ENCODE measurements at regions not wholly inside any gene's neighbourhood (a gene's known extent, or its start where the extent isn't known, plus 50 kb on each side); places are given as distances from the start of the nearest gene placed in this dataset.

DNA sequence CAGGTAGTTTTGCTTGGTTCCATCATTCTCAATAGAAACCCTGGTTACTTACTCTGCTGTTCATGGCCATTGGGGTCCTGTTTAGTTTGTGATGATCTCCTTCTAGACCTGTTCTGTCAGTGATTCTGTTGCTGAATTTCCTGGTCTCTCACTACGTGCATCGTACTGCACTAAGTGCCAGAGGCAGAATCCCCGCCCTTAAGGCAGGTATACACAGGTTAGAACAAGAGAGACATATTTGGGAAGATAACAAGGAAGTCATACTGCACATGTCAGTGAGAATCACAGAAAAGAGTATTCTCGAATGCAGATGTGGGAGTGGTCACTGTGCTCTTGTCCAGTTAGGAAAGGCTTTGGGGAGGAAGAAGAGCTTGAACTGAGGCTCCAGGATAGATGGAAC, 148.1 kb upstream of the MYLIP start:
- Histone ChIP-seq H3K27ac (no peak overlapping the region), H3K9me3 (no peaks in the 10 kb centered on the region), H3K36me3 (no peaks in the 10 kb centered on the region), H3K27me3 (no peaks in the 10 kb centered on the region), H3K4me1 (peaks cover 0 to 10% (median 0%) of the 10 kb centered on the region in 4 donors), H3K4me3 (no peak overlapping the region)
- no peak for DNase-seq
- no peak for TF ChIP-seq POLR2A (IDR thresholded peaks at IDR 0.05)
- no peak for TF ChIP-seq POLR2AphosphoS5 (IDR thresholded peaks at IDR 0.05)
- TF ChIP-seq EP300 (IDR thresholded peaks at IDR 0.05) = no peak
- no peak for TF ChIP-seq CTCF (IDR thresholded peaks at IDR 0.05)
- 83 to 90% (median 89%) methylated on average over 4 of the region's 4 CpGs for WGBS, 5 donors
- intact Hi-C loops (cut with DNase I; ENCODE audit: low total_unique reads) = no loop called here

GRCh38 chr6:15978426-15978825, 150.5 kb upstream of the MYLIP start:
- intact Hi-C loops (cut with DNase I; ENCODE audit: low total_unique reads) = no loop called here
- H3K4me1 ChIP-seq = peaks cover 0 to 5% (median 0%) of the 10 kb centered on the region in 4 donors
- DNase-seq = no peak
- H3K36me3 ChIP-seq = no peaks in the 10 kb centered on the region
- peaks cover 0 to 5% (median 2%) of the 10 kb centered on the region in 4 donors for H3K9me3 ChIP-seq
- no peaks in the 10 kb centered on the region for H3K27me3 ChIP-seq
- H3K4me3 ChIP-seq = no peak overlapping the region
- TF ChIP-seq POLR2AphosphoS5 (IDR thresholded peaks at IDR 0.05) = no peak
- TF ChIP-seq CTCF (IDR thresholded peaks at IDR 0.05) = no peak
- TF ChIP-seq POLR2A (IDR thresholded peaks at IDR 0.05) = no peak
- TF ChIP-seq EP300 (IDR thresholded peaks at IDR 0.05) = no peak
- H3K27ac ChIP-seq = no peak overlapping the region

DNA sequence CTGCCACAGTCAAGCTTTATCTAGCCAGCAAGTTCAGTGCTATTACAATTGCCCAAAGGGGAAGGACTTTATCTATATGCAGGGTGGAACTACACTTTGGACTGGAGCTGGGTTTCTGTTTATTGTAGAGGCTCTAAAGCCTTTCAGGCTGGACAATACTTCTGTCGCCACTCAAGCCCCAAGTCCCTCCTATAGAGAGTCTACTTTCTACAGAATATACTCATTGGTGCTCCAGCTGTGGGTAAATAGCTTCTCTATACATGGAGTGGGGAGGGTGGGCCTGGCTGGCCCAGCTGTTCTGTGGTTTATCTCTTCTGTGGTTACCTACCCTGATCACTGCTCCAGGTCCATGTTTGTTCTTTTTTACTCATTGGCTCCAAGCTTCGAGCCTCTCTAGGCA, 151.8 kb upstream of the MYLIP start:
- Histone ChIP-seq H3K9me3 (peaks cover 0 to 11% (median 5%) of the 10 kb centered on the region in 4 donors), H3K27ac (no peak overlapping the region), H3K4me1 (peaks cover 0 to 5% (median 0%) of the 10 kb centered on the region in 4 donors), H3K4me3 (no peak overlapping the region), H3K36me3 (no peaks in the 10 kb centered on the region), H3K27me3 (no peaks in the 10 kb centered on the region)
- TF ChIP-seq CTCF (IDR thresholded peaks at IDR 0.05) = no peak
- no peak for TF ChIP-seq POLR2A (IDR thresholded peaks at IDR 0.05)
- TF ChIP-seq POLR2AphosphoS5 (IDR thresholded peaks at IDR 0.05) = no peak
- no peak for TF ChIP-seq EP300 (IDR thresholded peaks at IDR 0.05)
- intact Hi-C loops (cut with DNase I; ENCODE audit: low total_unique reads) = no loop called here
- WGBS, 5 donors = 45 to 63% (median 49%) methylated on average over 2 of the region's 2 CpGs
- peak in 1 of 2 donors; percentile 20 for DNase-seq

GRCh38 chr6:15974817-15975216, 154.1 kb upstream of the MYLIP start:
- Histone ChIP-seq H3K4me3 (no peak overlapping the region), H3K27ac (no peak overlapping the region), H3K36me3 (no peaks in the 10 kb centered on the region), H3K27me3 (no peaks in the 10 kb centered on the region), H3K4me1 (peaks cover 0 to 5% (median 0%) of the 10 kb centered on the region in 4 donors), H3K9me3 (peaks cover 0 to 11% (median 5%) of the 10 kb centered on the region in 4 donors)
- intact Hi-C loops (cut with DNase I; ENCODE audit: low total_unique reads) = no loop called here
- TF ChIP-seq CTCF (IDR thresholded peaks at IDR 0.05) (no peak), EP300 (IDR thresholded peaks at IDR 0.05) (no peak), POLR2AphosphoS5 (IDR thresholded peaks at IDR 0.05) (no peak), POLR2A (IDR thresholded peaks at IDR 0.05) (no peak)
- no peak for DNase-seq
- WGBS, 5 donors = 83 to 91% (median 88%) methylated on average over 2 of the region's 2 CpGs

Data from stomach (tissue), 8 donors.